HS-5 (cell line): ENCODE measurements at regions not wholly inside any gene's neighbourhood (a gene's known extent, or its start where the extent isn't known, plus 50 kb on each side); places are given as distances from the start of the nearest gene placed in this dataset.
A peak's percentile ranks its signal among the peaks of the same experiment; 100 is the strongest.

Source experiments
- DNase-seq: peaks from one replicate; pipeline ENCODE4 v3.0.0-alpha.2; 2012; ENCODE audit warnings: low read depth

GRCh38 chr3:174403831-174404230 lies 455.3 kb upstream of the NAALADL2 start:
- no peak for DNase-seq

DNA sequence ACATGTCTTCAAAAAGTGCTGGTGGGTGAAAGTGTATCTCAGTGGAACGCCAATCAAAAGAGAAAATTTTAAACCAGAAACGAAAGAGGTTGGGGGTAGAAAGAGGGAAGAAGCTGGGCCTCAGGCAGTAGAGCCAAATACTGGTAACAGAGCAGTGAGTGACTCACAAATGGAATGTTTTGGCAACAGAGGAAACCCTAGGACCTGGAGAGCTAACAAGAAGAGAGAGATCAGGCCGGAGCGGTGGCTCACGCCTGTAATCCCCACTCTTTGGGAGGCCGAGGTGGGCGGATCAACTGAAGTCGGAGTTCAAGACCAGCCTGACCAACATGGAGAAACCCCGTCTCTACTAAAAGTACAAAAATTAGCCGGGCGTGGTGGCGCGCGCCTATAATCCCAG lies 450.8 kb upstream of the NAALADL2 start:
- no peak for DNase-seq

GRCh38 chr3:174409086-174409743 lies 449.9 kb upstream of the NAALADL2 start:
- no peak for DNase-seq

DNA sequence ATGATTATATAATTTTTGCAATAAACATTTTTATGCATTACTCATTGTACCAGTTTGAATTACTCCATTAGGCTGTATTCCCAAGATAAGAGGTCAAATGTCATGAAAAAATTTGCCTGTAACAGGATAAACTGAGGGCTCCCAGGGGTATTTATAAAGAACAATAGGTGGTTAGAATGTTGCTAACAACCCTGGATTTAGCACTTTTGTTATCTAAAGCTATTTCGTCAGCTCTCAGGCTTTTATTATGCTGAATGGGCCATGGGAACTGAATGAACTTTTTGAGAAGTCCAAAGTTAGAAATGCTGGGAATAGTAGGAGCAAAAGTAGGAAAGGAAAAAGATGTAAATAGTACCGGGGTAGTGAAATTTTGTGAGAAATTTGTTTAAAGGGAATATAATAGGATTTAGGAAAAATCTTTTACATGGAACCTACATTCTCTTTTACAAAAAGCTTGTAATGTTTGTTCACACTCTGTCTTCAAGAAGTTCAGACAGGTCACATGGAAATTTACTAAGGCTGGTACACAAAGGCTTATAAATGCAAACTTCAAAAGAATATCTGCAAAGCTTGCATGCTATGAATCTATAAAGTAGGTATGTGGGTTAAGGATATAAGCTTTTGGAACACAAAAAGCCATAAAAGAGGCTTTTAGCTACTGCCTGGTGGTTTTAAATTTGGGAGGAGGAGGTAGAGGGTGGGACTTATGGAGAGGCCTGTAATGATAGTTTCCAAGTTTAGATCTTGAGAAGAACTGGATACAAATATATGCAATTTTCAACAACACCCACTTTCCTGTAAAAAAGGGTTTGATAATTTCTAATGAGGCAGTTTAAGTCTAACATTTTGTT lies 445.8 kb upstream of the NAALADL2 start:
- DNase-seq, result no peak

DNA sequence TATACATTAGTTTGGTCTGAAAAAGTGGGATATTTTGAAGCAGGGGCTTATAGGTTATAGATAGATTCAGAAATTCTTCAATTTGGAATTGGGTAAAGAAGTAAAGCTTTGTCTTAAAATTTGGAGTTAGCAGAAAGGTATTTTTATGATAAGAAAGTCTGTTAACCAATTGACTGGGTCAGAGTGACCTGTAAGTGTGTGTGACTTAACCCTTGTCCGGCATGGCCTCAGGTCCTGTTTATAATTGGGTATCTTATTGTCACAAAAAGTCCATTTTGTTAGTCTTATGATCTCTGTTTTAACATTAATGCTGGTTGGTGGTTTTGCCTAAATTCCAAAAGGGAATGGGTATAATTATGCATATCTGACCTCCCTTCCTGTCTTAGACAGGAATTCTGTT lies 444.2 kb upstream of the NAALADL2 start:
- DNase-seq, result no peak

- DNase-seq, result no peak
Observed at GRCh38 chr3:174417573-174417972, 441.6 kb upstream of the NAALADL2 start.

- DNase-seq, result no peak
Observed at GRCh38 chr3:174419216-174419615, 439.9 kb upstream of the NAALADL2 start.

DNA sequence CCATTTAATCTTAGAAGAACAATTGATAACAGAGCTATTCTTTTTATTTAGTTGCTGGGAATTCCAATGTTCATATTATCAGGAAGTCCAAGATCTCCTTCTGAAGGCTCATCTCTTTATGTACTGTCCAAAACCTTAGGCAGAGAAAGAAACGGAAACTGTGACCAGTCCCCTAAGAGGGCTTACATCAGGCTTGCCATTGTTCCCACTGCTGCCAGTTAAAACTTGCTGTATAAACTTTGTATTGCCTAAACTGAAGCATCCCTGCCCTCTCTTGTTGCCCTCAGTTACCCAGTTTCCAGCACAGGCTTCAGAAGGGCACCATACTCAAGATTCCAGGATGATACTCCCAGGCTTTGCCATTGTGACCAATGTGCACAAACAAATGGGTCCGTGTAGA lies 435.2 kb upstream of the NAALADL2 start:
- DNase-seq, result no peak

DNA sequence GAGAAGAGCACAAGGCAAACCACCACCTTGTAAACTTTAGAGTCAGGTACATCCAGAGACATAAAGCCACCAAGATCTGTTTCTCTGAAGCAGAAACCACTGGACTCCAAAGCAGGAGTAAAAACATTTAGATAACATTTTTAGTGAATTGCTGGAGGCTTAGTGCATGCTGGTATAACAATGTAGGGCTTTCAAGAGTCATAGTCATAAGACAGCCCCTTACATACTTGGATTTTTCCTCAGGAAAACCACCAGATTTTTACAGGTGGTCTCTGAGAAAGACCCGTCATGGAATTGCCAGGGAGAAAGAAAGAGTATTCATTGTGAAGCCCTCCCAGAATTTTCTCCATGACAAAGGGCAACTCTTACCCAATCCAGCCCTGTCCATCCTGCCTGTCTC lies 434.5 kb upstream of the NAALADL2 start:
- DNase-seq, result no peak

DNA sequence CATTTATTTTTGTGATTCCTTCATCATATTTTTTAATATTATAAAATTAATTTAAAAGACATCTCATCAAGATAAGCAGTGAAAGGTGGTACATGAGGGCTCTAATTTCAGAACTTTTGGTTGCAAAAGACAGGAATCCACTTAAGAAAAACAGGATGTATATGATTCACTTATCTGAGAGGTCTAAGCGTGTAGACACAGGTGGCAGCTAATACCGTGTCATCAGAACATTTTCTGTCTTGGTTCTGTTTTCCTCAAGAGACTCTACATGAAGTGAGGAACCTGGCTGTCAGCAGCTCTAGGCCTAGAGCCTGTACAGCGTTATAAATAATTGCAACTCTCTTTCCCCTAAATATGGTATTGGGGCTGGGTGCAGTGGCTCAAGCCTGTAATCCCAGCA lies 433.7 kb upstream of the NAALADL2 start:
- DNase-seq, result no peak

- no peak for DNase-seq
Observed at GRCh38 chr3:174430986-174431385, 428.1 kb upstream of the NAALADL2 start.

DNA sequence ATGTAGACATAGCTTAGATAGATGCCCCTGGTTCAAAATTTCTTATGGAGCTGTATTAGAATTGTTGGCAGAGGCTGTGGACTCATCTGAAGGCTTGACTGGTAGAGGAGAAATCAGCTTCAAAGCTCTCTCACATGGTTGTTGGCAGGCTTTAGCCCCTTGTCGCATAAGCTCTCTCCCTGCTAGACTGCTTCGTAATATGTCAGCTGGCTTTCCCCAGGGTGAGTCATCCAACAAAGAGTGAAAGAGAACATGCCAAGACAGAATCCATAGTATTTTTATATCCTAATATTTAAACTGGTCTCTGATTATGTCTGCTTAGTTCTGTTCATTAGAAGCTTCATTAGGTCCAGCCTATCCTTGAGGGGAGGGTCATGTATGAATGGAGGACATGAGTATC lies 427.4 kb upstream of the NAALADL2 start:
- no peak for DNase-seq

GRCh38 chr3:174436367-174436766 lies 422.8 kb upstream of the NAALADL2 start:
- DNase-seq, result no peak

- no peak for DNase-seq
Observed at GRCh38 chr3:174438501-174439145, 420.5 kb upstream of the NAALADL2 start.

- DNase-seq, result peak; percentile 96
Observed at GRCh38 chr3:174439331-174440252, 419.5 kb upstream of the NAALADL2 start.

- peak; percentile 32 for DNase-seq
Observed at GRCh38 chr3:174440253-174440701, 418.9 kb upstream of the NAALADL2 start.

GRCh38 chr3:174440741-174441587 lies 418.2 kb upstream of the NAALADL2 start:
- peak; percentile 67 for DNase-seq

DNA sequence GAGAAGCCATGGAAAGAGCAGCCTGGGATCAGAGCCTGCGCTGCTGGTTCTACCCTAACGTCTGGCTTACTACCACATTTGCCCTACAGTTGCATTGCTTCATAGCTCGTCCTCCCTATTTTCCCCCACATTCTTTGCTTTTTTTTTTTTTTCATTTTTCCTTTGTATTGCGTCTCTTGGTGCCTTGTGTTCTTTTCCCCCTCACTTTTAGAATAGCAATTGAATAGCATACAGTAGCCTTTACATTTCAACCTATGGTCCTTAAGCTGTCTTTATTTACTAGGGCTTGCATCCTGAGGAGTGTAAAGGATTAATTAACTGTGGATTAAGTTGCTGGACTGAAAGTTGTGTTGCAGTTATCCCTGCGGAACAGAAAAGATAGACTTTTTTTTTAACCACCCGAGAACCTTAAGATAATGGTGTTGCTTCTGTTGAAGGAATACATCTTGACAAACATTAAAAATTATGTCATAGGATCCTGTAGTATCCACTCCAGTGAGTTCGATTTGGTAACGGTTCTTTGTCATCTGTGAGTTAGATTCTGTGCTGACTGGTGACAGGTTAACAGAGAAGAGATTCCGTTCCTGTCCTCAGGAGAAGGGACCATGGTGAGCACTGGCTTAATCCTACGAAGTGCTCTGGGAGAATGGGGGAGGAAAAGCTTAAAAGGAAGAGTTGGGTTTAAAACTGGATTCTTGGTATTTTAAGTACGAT lies 417.4 kb upstream of the NAALADL2 start:
- DNase-seq, result no peak

DNA sequence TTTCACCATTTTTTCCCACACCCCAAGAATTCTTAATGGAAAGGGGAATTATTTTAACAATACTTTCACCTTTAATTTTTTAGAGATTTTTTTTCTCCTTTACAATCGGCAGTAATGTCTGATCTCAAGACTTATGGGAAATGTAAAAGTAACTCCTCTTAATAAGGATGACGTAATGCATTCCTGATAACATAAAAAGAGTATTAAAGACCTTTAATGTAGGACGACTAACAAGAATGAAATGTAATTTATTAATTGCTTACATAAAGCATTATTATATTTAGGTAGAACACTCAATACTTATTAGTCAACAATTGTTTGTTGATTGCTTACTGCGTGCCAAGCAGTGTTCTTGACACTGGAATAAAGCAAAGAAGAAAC lies 416.8 kb upstream of the NAALADL2 start:
- DNase-seq, result no peak

DNA sequence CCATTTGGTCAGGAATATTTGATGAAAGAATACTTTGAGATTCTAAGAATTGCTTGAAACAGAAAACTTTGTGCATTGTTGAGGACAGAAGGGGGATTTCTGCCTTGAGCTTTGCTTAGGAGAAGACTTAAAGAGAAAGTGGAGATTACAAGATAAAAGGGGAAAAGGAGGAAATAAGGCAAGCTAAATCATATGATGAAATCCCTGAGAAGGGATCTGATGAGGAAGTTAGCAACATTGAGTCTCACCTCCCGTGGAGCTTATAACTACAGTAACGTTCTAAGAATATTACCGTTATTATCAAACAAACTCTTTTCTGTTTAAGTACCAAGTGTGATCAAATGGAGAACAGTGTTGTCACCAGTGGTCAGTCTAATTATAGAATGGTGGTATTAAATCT lies 414.7 kb upstream of the NAALADL2 start:
- no peak for DNase-seq
